ENCODE measurements at regions not wholly inside any gene's neighbourhood (a gene's known extent, or its start where the extent isn't known, plus 50 kb on each side); places are given as distances from the start of the nearest gene placed in this dataset.

- Histone ChIP-seq H3K27me3 (ENCODE audit: control insufficient read depth, insufficient read depth, low read length) (no peaks in the 10 kb centered on the region), H3K9me3 (ENCODE audit: control insufficient read depth, insufficient read depth, low read length) (no peaks in the 10 kb centered on the region), H3K4me1 (ENCODE audit: control insufficient read depth, insufficient read depth, low read length) (no peaks in the 10 kb centered on the region), H3K4me3 (ENCODE audit: low read length) (no peak overlapping the region), H3K27ac (ENCODE audit: low read length) (no peak overlapping the region), H3K36me3 (ENCODE audit: control insufficient read depth, insufficient read depth, low read length) (no peaks in the 10 kb centered on the region)
- DNase-seq (no peak), ATAC-seq (no peak)
- 98% methylated on average over 3 of the region's 4 CpGs for WGBS (ENCODE audit: insufficient coverage)
- Mint-ChIP-seq H3K27ac (no peak overlapping the region), H3K27me3 (ENCODE audit: low read depth in 2 of 2) (no peaks in the 10 kb centered on the region), H3K36me3 (no peaks in the 10 kb centered on the region), H3K4me3 (no peak overlapping the region), H3K9me3 (peaks cover 0 to 2% of the 10 kb centered on the region in 2 donors), H3K4me1 (no peaks in the 10 kb centered on the region)
- intact Hi-C loops (cut with micrococcal nuclease) = no loop called here
- TF ChIP-seq CTCF (IDR thresholded peaks at IDR 0.05) = no peak
Observed at GRCh38 chr2:15681089-15681885, 89.6 kb downstream of the DDX1 start.

GRCh38 chr2:15682354-15682753 is 90.7 kb downstream of the DDX1 start:
- no peak overlapping the region for H3K27ac ChIP-seq (ENCODE audit: low read length)
- H3K4me1 Mint-ChIP-seq = no peaks in the 10 kb centered on the region
- H3K4me3 ChIP-seq (ENCODE audit: low read length) = no peak overlapping the region
- TF ChIP-seq CTCF (IDR thresholded peaks at IDR 0.05) = no peak
- no peak overlapping the region for H3K27ac Mint-ChIP-seq
- no peaks in the 10 kb centered on the region for H3K9me3 ChIP-seq (ENCODE audit: control insufficient read depth, insufficient read depth, low read length)
- no peaks in the 10 kb centered on the region for H3K36me3 Mint-ChIP-seq
- no peak overlapping the region for H3K4me3 Mint-ChIP-seq
- WGBS (ENCODE audit: insufficient coverage) = 98% methylated on average over 4 of the region's 4 CpGs
- intact Hi-C loops (cut with micrococcal nuclease) = no loop called here
- H3K36me3 ChIP-seq (ENCODE audit: control insufficient read depth, insufficient read depth, low read length) = no peaks in the 10 kb centered on the region
- H3K27me3 Mint-ChIP-seq (ENCODE audit: low read depth in 2 of 2) = no peaks in the 10 kb centered on the region
- peaks cover 0 to 2% of the 10 kb centered on the region in 2 donors for H3K9me3 Mint-ChIP-seq
- ATAC-seq (no peak), DNase-seq (no peak)
- no peaks in the 10 kb centered on the region for H3K27me3 ChIP-seq (ENCODE audit: control insufficient read depth, insufficient read depth, low read length)
- no peaks in the 10 kb centered on the region for H3K4me1 ChIP-seq (ENCODE audit: control insufficient read depth, insufficient read depth, low read length)

- no peak for TF ChIP-seq CTCF (IDR thresholded peaks at IDR 0.05)
- H3K4me3 Mint-ChIP-seq = no peak overlapping the region
- 93% methylated on average over 11 of the region's 13 CpGs for WGBS (ENCODE audit: insufficient coverage)
- Histone ChIP-seq H3K36me3 (ENCODE audit: control insufficient read depth, insufficient read depth, low read length) (no peaks in the 10 kb centered on the region), H3K4me3 (ENCODE audit: low read length) (no peak overlapping the region), H3K9me3 (ENCODE audit: control insufficient read depth, insufficient read depth, low read length) (no peaks in the 10 kb centered on the region), H3K27me3 (ENCODE audit: control insufficient read depth, insufficient read depth, low read length) (no peaks in the 10 kb centered on the region), H3K4me1 (ENCODE audit: control insufficient read depth, insufficient read depth, low read length) (no peaks in the 10 kb centered on the region), H3K27ac (ENCODE audit: low read length) (no peak overlapping the region)
- no peaks in the 10 kb centered on the region for H3K27me3 Mint-ChIP-seq (ENCODE audit: low read depth in 2 of 2)
- intact Hi-C loops (cut with micrococcal nuclease) = no loop called here
- no peaks in the 10 kb centered on the region for H3K4me1 Mint-ChIP-seq
- DNase-seq (no peak), ATAC-seq (no peak)
- H3K9me3 Mint-ChIP-seq = peaks cover 0 to 2% of the 10 kb centered on the region in 2 donors
- no peak overlapping the region for H3K27ac Mint-ChIP-seq
- H3K36me3 Mint-ChIP-seq = no peaks in the 10 kb centered on the region
Observed at GRCh38 chr2:15684161-15685039, 92.7 kb downstream of the DDX1 start.
